Endothelial cell of umbilical vein (primary cell): ENCODE measurements at regions not wholly inside any gene's neighbourhood (a gene's known extent, or its start where the extent isn't known, plus 50 kb on each side); places are given as distances from the start of the nearest gene placed in this dataset.

Experiments used
- BruUV-seq: library from RNA; stranded (reverse); fragments of 400-500 nt; replicated peaks from 2 replicates; lab custom pipeline; 2021; lab: Mats Ljungman, UMichigan
- CTCF ChIA-PET: fragments of 300-600, 350-600 bp; sonication (Branson Sonifier 250); formaldehyde crosslinking; loops from one replicate; lab custom pipeline; 2021; ENCODE audit warnings: antibody characterized with exemption, inconsistent platforms; lab: Charles Lee
- POLR2A ChIA-PET: fragments of 300-600, 350-600 bp; sonication (Branson Sonifier 250); formaldehyde crosslinking; loops from one replicate; lab custom pipeline; 2021; ENCODE audit warnings: antibody characterized with exemption, inconsistent platforms; lab: Charles Lee
- DNase-seq: peaks from one replicate; pipeline ENCODE4 v3.0.0-alpha.2; 2011; ENCODE audit warnings: low read depth, low spot score
- FAIRE-seq: peaks from 2 replicates; lab custom pipeline; 2011; peaks lifted over from hg19 to GRCh38; lab: Jason Lieb, UNC
- H2AFZ ChIP-seq: 2 replicates; pipeline ENCODE4 v1.6.0; 2012; ENCODE audit warnings: low read depth, low read length, control low read depth, inconsistent platforms
- H3K27ac ChIP-seq: 2 replicates; pipeline ENCODE4 v1.5.1; 2011; ENCODE audit warnings: low read depth, mild to moderate bottlenecking, control low read depth, low read length, moderate library complexity; ENCODE audit not compliant: insufficient read depth
- H3K27me3 ChIP-seq, 2 experiments: 2 replicates each; pipeline versions ENCODE4 v1.6.0 to v1.6.1; 2011; ENCODE audit warnings: low read length in 2 of 2, mixed read lengths in 1 of 2; ENCODE audit not compliant: control insufficient read depth in 2 of 2, insufficient read depth in 2 of 2
- H3K36me3 ChIP-seq, 2 experiments: 2 replicates in 1 of 2; 3 replicates in 1 of 2; pipeline ENCODE4 v1.5.1; 2011; ENCODE audit warnings: low read length in 2 of 2, mild to moderate bottlenecking in 1 of 2, moderate library complexity in 1 of 2; ENCODE audit not compliant: control insufficient read depth in 2 of 2, insufficient read depth in 2 of 2; ENCODE audit errors: extremely low read depth in 1 of 2
- H3K4me1 ChIP-seq: 3 replicates; pipeline ENCODE4 v1.5.1; 2011; ENCODE audit warnings: mild to moderate bottlenecking, low read length; ENCODE audit not compliant: control insufficient read depth, insufficient read depth; ENCODE audit errors: extremely low read depth
- H3K4me2 ChIP-seq: 2 replicates; pipeline ENCODE4 v1.6.1; 2011; ENCODE audit warnings: low read length, control low read depth, mixed read lengths; ENCODE audit not compliant: insufficient read depth
- H3K4me3 ChIP-seq, 3 experiments: fragments of 200-600 bp in 1 of 3; sonication (generic), shearing (Covaris generic) in 1 of 3; replicated peaks in 1 of 3; 2 replicates each; pipeline ENCODE4 v1.5.1; 2011 to 2016; ENCODE audit warnings: control low read depth in 3 of 3, low read length in 3 of 3, mild to moderate bottlenecking in 2 of 3, inconsistent platforms in 1 of 3, low read depth in 1 of 3, moderate library complexity in 1 of 3; ENCODE audit not compliant: insufficient read depth in 1 of 3
- H3K79me2 ChIP-seq: 2 replicates; pipeline ENCODE4 v1.6.0; 2012; ENCODE audit warnings: low read length, inconsistent platforms; ENCODE audit not compliant: control insufficient read depth, insufficient read depth
- H3K9ac ChIP-seq: replicated peaks from 2 replicates; pipeline ENCODE3; 2011; ENCODE audit warnings: low read length, control low read depth; ENCODE audit not compliant: insufficient read depth; ENCODE audit errors: extremely low read depth
- H3K9me1 ChIP-seq: replicated peaks from 3 replicates; pipeline ENCODE4 v1.6.0; 2011; ENCODE audit warnings: mild to moderate bottlenecking, low read length; ENCODE audit not compliant: control insufficient read depth, insufficient read depth; ENCODE audit errors: extremely low read depth
- H3K9me3 ChIP-seq: replicated peaks from 2 replicates; pipeline ENCODE4 v1.5.1; 2012; ENCODE audit warnings: low read length, inconsistent platforms; ENCODE audit not compliant: control insufficient read depth, insufficient read depth
- H4K20me1 ChIP-seq: replicated peaks from 2 replicates; pipeline ENCODE3; 2011; ENCODE audit warnings: mild to moderate bottlenecking, low read length; ENCODE audit not compliant: control insufficient read depth, insufficient read depth; ENCODE audit errors: extremely low read depth
- EZH2 ChIP-seq: IDR thresholded peaks from 2 replicates; pipeline ENCODE4 v1.6.1; 2012; ENCODE audit warnings: borderline replicate concordance, low read depth, mild to moderate bottlenecking, moderate library complexity, low read length, inconsistent platforms; ENCODE audit not compliant: severe bottlenecking
- FOS ChIP-seq: IDR thresholded peaks from 2 replicates; pipeline ENCODE4 v1.6.1; 2011; ENCODE audit warnings: mild to moderate bottlenecking, low read length, moderate library complexity, borderline replicate concordance; ENCODE audit not compliant: insufficient read depth
- GATA2 ChIP-seq: IDR thresholded peaks from 2 replicates; pipeline ENCODE4 v1.7.0; 2011; ENCODE audit warnings: low read depth, mild to moderate bottlenecking, moderate library complexity, mixed read lengths, low read length; ENCODE audit not compliant: insufficient read length, insufficient read depth
- JUN ChIP-seq: IDR thresholded peaks from 2 replicates; pipeline ENCODE4 v1.6.1; 2011; ENCODE audit warnings: borderline replicate concordance, low read depth; ENCODE audit not compliant: insufficient read length, insufficient read depth
- MYC ChIP-seq: IDR thresholded peaks from one replicate; pipeline ENCODE4 v1.6.1; 2011; ENCODE audit warnings: mild to moderate bottlenecking, low read depth, low read length
- POLR2A ChIP-seq: IDR thresholded peaks from 2 replicates; pipeline ENCODE4 v1.6.1; 2012; ENCODE audit warnings: low read depth, mild to moderate bottlenecking, control low read depth, low read length
- POLR2AphosphoS5 ChIP-seq: IDR thresholded peaks from 2 replicates; pipeline ENCODE4 v1.6.1; 2012; ENCODE audit warnings: low read depth, mild to moderate bottlenecking, control low read depth, low read length, moderate library complexity; ENCODE audit not compliant: insufficient read depth
- dilution Hi-C: fragments of 300-500 bp; cut with MboI; formaldehyde crosslinking; loops from one replicate; pipeline ENCODE4 v1.15.0; 2019; ENCODE audit warnings: low sequenced_read_pairs; ENCODE audit not compliant: extremely low pct_ligation_motif_present
- intact Hi-C: fragments of 100-400 bp; cut with micrococcal nuclease; formaldehyde crosslinking; loops from one replicate; pipeline ENCODE4 v1.10.0; 2022
- TF ChIP-seq, protein P1 (sequence below), 2 donors: IDR thresholded peaks; 1 replicate in 1 of 2; 2 replicates in 1 of 2; pipeline ENCODE4 v1.5.1; 2011; ENCODE audit warnings: low read length in 2 of 2, mild to moderate bottlenecking in 2 of 2, moderate library complexity in 2 of 2, control low read depth in 1 of 2, inconsistent platforms in 1 of 2, low read depth in 1 of 2; ENCODE audit not compliant: insufficient read depth in 1 of 2; ENCODE audit errors: extremely low read depth in 1 of 2
- TF ChIP-seq, protein P2 (sequence below): IDR thresholded peaks from 2 replicates; pipeline ENCODE4 v1.6.1; 2011; ENCODE audit not compliant: insufficient read depth, insufficient read length

GRCh38 chr4:131551306-131551705, 1597.8 kb upstream of the PCDH10 start:
- H3K9me3 ChIP-seq: no peaks in the 10 kb centered on the region
- dilution Hi-C loops (no loop called here), intact Hi-C loops (no loop called here)
- no peaks in the 10 kb centered on the region for H3K36me3 ChIP-seq
- H3K4me3 ChIP-seq: no peak overlapping the region
- BruUV-seq: no TSS peak
- no peaks in the 10 kb centered on the region for H3K4me1 ChIP-seq
- H4K20me1 ChIP-seq: no peaks in the 10 kb centered on the region
- H3K27ac ChIP-seq: no peak overlapping the region
- FAIRE-seq: no peak
- no peak overlapping the region for H3K4me2 ChIP-seq
- POLR2A ChIA-PET: no interaction called here
- no peak overlapping the region for H3K9ac ChIP-seq
- no peaks in the 10 kb centered on the region for H3K9me1 ChIP-seq
- no peaks in the 10 kb centered on the region for H3K27me3 ChIP-seq
- CTCF ChIA-PET: no interaction called here
- no peak overlapping the region for H2AFZ ChIP-seq
- H3K79me2 ChIP-seq: no peaks in the 10 kb centered on the region
- TF ChIP-seq, protein P1, sequence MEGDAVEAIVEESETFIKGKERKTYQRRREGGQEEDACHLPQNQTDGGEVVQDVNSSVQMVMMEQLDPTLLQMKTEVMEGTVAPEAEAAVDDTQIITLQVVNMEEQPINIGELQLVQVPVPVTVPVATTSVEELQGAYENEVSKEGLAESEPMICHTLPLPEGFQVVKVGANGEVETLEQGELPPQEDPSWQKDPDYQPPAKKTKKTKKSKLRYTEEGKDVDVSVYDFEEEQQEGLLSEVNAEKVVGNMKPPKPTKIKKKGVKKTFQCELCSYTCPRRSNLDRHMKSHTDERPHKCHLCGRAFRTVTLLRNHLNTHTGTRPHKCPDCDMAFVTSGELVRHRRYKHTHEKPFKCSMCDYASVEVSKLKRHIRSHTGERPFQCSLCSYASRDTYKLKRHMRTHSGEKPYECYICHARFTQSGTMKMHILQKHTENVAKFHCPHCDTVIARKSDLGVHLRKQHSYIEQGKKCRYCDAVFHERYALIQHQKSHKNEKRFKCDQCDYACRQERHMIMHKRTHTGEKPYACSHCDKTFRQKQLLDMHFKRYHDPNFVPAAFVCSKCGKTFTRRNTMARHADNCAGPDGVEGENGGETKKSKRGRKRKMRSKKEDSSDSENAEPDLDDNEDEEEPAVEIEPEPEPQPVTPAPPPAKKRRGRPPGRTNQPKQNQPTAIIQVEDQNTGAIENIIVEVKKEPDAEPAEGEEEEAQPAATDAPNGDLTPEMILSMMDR (IDR thresholded peaks at IDR 0.05; ENCODE audit: extremely low read depth in 1 of 2, insufficient read depth in 1 of 2, low read depth in 1 of 2, low read length in 2 of 2): no peak
- TF ChIP-seq GATA2 (no peak), FOS (no peak), POLR2A (no peak), JUN (no peak), EZH2 (no peak), POLR2AphosphoS5 (no peak), MYC (no peak)
- TF ChIP-seq, protein P2, sequence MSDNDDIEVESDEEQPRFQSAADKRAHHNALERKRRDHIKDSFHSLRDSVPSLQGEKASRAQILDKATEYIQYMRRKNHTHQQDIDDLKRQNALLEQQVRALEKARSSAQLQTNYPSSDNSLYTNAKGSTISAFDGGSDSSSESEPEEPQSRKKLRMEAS: no peak
- no peak for DNase-seq
